Esophagus muscularis mucosa (tissue), 4 donors: ENCODE measurements at regions not wholly inside any gene's neighbourhood (a gene's known extent, or its start where the extent isn't known, plus 50 kb on each side); places are given as distances from the start of the nearest gene placed in this dataset.

Source experiments
- DNase-seq: peaks from one replicate; pipeline ENCODE4 v3.0.0-alpha.2; 2017; ENCODE audit errors: extremely low spot score
- H3K27ac ChIP-seq, 4 donors: fragments of 200-600 bp; sonication (generic); replicated peaks in 1 of 4; 1 replicate in 3 of 4; 2 replicates in 1 of 4; pipeline ENCODE4 v1.5.1; 2016 to 2019; ENCODE audit warnings: mild to moderate bottlenecking in 1 of 4
- H3K27me3 ChIP-seq, 4 donors: fragments of 200-600 bp; sonication (generic); one replicate each; pipeline versions ENCODE4 v1.5.1 to v1.6.0; 2016 to 2019
- H3K36me3 ChIP-seq, 4 donors: fragments of 200-600 bp; sonication (generic); one replicate each; pipeline ENCODE4 v1.5.1; 2016 to 2019
- H3K4me1 ChIP-seq, 4 donors: fragments of 200-600 bp; sonication (generic); one replicate each; pipeline ENCODE4 v1.5.1; 2016 to 2019
- H3K4me3 ChIP-seq, 4 donors: fragments of 200-600 bp; sonication (generic); 1 replicate in 2 of 4; 2 replicates in 2 of 4; pipeline ENCODE4 v1.5.1; 2016 to 2019; ENCODE audit warnings: mild to moderate bottlenecking in 4 of 4, moderate library complexity in 1 of 4
- H3K9me3 ChIP-seq, 4 donors: fragments of 200-600 bp; sonication (generic); 1 replicate in 3 of 4; 2 replicates in 1 of 4; pipeline ENCODE4 v1.5.1; 2016 to 2019
- CTCF ChIP-seq, 3 experiments: fragments of 200-600 bp in 2 of 3; fragments of 450-650 bp in 1 of 3; sonication (generic) in 2 of 3; IDR thresholded peaks; one replicate each; pipeline ENCODE4 v1.5.1; 2017 to 2019; ENCODE audit warnings: antibody characterized with exemption in 3 of 3, mild to moderate bottlenecking in 2 of 3, moderate library complexity in 1 of 3
- EP300 ChIP-seq: sonication (generic); formaldehyde crosslinking; IDR thresholded peaks from one replicate; pipeline ENCODE4 v1.6.1; 2017; ENCODE audit warnings: antibody characterized with exemption
- POLR2A ChIP-seq: fragments of 450-650 bp; IDR thresholded peaks from one replicate; pipeline ENCODE4 v1.6.1; 2017; ENCODE audit warnings: antibody characterized with exemption, moderate library complexity, mild to moderate bottlenecking, low read depth
- POLR2AphosphoS5 ChIP-seq, 2 donors: sonication (generic); formaldehyde crosslinking; IDR thresholded peaks; one replicate each; pipeline ENCODE4 v1.6.1; 2017; ENCODE audit warnings: antibody characterized with exemption in 2 of 2
- WGBS: methylation state at CpG from one replicate; pipeline ENCODE4 v1.1.5; 2018; 5-methylcytosine and 5-hydroxymethylcytosine counted together
- intact Hi-C: fragments of 100-400 bp; cut with DNase I; formaldehyde crosslinking; loops from one replicate; pipeline ENCODE4 v1.15.1; 2023

- intact Hi-C loops = no loop called here
- Histone ChIP-seq H3K4me1 (no peaks in the 10 kb centered on the region), H3K27ac (no peak overlapping the region), H3K4me3 (no peak overlapping the region), H3K36me3 (no peaks in the 10 kb centered on the region), H3K9me3 (no peaks in the 10 kb centered on the region), H3K27me3 (no peaks in the 10 kb centered on the region)
- TF ChIP-seq CTCF (IDR thresholded peaks at IDR 0.05) (no peak), POLR2AphosphoS5 (IDR thresholded peaks at IDR 0.05) (no peak), EP300 (no peak), POLR2A (no peak)
- DNase-seq = no peak
Observed at GRCh38 chr9:10957878-10958277, 345.1 kb upstream of the PTPRD start.

GRCh38 chr9:10961883-10962282, 349.1 kb upstream of the PTPRD start:
- TF ChIP-seq POLR2AphosphoS5 (IDR thresholded peaks at IDR 0.05) = no peak
- no peak for TF ChIP-seq EP300
- no peak for TF ChIP-seq CTCF (IDR thresholded peaks at IDR 0.05)
- TF ChIP-seq POLR2A = no peak
- no peak for DNase-seq
- Histone ChIP-seq H3K27ac (no peak overlapping the region), H3K36me3 (no peaks in the 10 kb centered on the region), H3K4me3 (no peak overlapping the region), H3K27me3 (no peaks in the 10 kb centered on the region), H3K9me3 (no peaks in the 10 kb centered on the region), H3K4me1 (no peaks in the 10 kb centered on the region)
- 87% methylated on average over 4 of the region's 4 CpGs for WGBS
- intact Hi-C loops = no loop called here

DNA sequence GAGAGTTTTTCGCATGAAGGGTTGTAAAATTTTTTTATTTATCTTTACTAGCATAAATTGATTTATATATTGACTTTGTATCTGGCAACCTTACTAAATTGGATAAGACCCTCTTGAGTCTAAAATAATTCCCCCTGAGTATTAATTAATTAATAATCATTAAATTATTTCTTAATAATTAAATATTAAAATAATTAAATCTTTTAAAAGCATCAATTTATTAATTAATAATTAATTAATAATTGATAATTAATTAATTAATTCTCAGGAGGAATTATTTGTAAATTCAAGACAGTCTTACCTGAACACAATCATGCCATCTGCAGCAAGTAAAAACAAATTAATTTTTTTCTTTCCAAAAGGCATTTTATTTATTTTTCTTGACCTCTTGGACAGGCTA, 370.4 kb upstream of the PTPRD start:
- no peaks in the 10 kb centered on the region for H3K4me1 ChIP-seq
- no peak for TF ChIP-seq POLR2A
- no peak for TF ChIP-seq POLR2AphosphoS5 (IDR thresholded peaks at IDR 0.05)
- no peak for TF ChIP-seq EP300
- TF ChIP-seq CTCF (IDR thresholded peaks at IDR 0.05) = no peak
- H3K4me3 ChIP-seq = no peak overlapping the region
- intact Hi-C loops = no loop called here
- H3K27me3 ChIP-seq = no peaks in the 10 kb centered on the region
- no peaks in the 10 kb centered on the region for H3K9me3 ChIP-seq
- H3K36me3 ChIP-seq = no peaks in the 10 kb centered on the region
- H3K27ac ChIP-seq = no peak overlapping the region
- DNase-seq = no peak
- 85% methylated on average over 1 of the region's 1 CpG for WGBS

DNA sequence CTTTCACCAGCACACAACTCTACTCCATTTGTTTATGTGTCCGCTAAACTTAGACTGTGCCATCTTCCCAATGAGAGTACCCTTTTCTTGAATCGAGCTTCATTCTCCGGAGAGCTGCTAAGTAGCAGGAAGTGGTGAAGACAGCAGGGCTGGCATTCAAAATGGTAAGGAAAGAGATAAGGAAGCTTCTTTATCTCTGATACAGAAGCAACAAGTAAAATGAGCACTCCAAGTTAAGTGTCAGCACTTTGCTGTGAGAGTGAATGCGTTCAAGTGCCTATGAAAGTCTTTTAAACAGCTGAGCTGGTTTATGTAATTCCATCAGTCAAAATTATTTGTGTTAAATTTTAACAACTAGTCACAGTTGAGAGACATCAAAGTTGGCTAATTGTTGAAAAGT, 386.8 kb upstream of the PTPRD start:
- Histone ChIP-seq H3K36me3 (no peaks in the 10 kb centered on the region), H3K9me3 (no peaks in the 10 kb centered on the region), H3K27ac (no peak overlapping the region), H3K4me1 (no peaks in the 10 kb centered on the region), H3K27me3 (no peaks in the 10 kb centered on the region), H3K4me3 (no peak overlapping the region)
- WGBS = 90% methylated on average over 4 of the region's 4 CpGs
- no peak for DNase-seq
- intact Hi-C loops = no loop called here
- TF ChIP-seq CTCF (IDR thresholded peaks at IDR 0.05) (no peak), EP300 (no peak), POLR2A (no peak), POLR2AphosphoS5 (IDR thresholded peaks at IDR 0.05) (no peak)

DNA sequence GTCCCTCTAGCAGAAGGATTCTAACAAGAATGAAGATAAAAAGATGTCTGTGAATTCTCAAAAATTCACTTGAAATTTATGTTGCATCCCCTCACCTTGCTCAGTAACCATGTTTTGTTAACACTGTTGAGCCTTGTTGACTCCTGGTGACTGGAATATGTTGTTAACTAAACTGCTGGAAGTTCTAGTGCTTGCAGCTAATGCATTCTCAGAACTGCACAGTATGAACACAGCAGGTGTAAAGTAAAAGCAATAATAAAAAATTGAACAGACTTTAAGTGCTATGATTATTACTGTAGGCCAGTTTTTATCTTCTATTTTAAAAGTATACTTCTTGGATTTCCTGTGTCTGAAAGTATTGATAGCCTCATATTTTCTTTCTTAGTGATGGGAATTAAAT, 388.7 kb upstream of the PTPRD start:
- no peaks in the 10 kb centered on the region for H3K36me3 ChIP-seq
- no peak for DNase-seq
- H3K9me3 ChIP-seq = no peaks in the 10 kb centered on the region
- H3K4me3 ChIP-seq = no peak overlapping the region
- TF ChIP-seq POLR2AphosphoS5 (IDR thresholded peaks at IDR 0.05) (no peak), POLR2A (no peak), CTCF (IDR thresholded peaks at IDR 0.05) (no peak), EP300 (no peak)
- intact Hi-C loops = no loop called here
- no peaks in the 10 kb centered on the region for H3K27me3 ChIP-seq
- no peak overlapping the region for H3K27ac ChIP-seq
- H3K4me1 ChIP-seq = no peaks in the 10 kb centered on the region
